ENCODE measurements at regions not wholly inside any gene's neighbourhood (a gene's known extent, or its start where the extent isn't known, plus 50 kb on each side); places are given as distances from the start of the nearest gene placed in this dataset.

DNA sequence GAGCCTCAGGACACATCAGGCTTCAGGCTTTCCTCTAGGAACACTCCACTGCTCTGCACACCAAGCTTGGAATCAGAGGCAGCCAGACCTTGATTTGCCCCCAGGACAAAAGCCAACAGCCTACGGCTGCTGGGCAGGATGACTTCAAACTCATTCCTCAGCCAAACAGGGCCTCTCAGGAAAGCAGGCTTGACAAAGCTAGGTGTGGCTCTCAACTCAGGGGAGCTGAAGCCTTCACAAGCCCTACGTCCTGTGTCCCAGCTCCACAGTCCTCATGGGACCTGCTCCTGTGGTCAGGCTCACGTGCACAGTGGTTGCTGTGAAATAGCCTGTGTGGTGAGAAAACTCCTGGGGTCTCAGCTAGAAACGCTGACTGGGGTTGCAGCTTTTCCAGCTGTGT, 398.9 kb upstream of the ZNF507 start:
- no peak for DNase-seq (ENCODE audit: low spot score)

- no peak for DNase-seq (ENCODE audit: low spot score)
Observed at GRCh38 chr19:31947436-31948115, 397.8 kb upstream of the ZNF507 start.

- no peak for DNase-seq (ENCODE audit: low spot score)
Observed at GRCh38 chr19:31952693-31953092, 392.7 kb upstream of the ZNF507 start.

- no peak for DNase-seq (ENCODE audit: low spot score)
Observed at GRCh38 chr19:31955061-31955460, 390.3 kb upstream of the ZNF507 start.

- no peak for DNase-seq (ENCODE audit: low spot score)
Observed at GRCh38 chr19:31955884-31956283, 389.5 kb upstream of the ZNF507 start.

DNA sequence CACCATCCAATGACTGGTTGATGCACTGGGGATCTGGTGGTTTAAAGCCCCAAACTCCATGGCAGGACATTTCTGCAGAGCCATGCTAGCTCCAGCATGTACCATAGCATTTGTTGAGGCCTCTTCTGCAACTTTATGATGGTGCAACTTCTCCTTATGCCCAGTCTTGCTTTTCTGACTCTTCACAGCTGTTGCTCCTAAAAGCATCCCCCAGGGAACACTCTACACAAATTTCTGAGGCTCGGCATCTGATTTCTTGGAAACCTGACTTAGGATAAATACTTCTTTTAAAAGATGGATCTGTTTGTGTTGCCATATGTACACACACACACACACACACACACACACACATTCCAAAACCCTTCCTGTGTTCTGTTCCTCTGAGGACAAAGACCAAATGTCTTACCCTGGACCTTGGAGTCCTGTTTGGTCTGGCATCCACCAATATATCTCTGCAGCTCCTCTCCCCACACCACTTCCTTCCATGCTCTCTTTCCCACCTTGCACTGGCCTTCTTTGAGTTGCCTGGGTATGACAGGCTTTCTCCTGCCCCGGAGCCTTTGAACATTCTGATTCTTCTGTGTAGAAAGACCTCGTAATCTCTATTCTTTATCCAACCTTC, 388.5 kb upstream of the ZNF507 start:
- no peak for DNase-seq (ENCODE audit: low spot score)

GRCh38 chr19:31957711-31958110, 387.7 kb upstream of the ZNF507 start:
- DNase-seq (ENCODE audit: low spot score): no peak

GRCh38 chr19:31959527-31960018, 385.8 kb upstream of the ZNF507 start:
- DNase-seq (ENCODE audit: low spot score): no peak

DNA sequence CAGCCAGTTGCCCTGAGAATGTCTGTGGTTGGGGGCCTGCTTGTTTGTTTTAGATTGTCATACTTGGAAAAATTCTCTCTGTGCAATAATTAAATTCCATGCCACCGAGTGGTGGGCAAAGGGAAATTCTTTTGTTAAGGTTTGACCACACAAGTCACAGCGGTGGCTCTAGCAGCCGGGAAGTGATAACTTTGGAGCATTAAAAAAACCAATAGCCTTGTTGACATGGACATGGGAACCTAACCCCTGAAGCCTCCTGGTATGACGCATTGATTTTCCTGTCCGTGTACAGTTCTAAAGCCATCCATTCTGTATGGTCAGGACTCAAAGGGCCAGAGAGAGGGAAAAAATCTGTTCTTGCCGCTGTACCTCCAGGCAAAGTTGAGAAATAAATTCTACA, 384.9 kb upstream of the ZNF507 start:
- DNase-seq (ENCODE audit: low spot score): peak; percentile 9

DNA sequence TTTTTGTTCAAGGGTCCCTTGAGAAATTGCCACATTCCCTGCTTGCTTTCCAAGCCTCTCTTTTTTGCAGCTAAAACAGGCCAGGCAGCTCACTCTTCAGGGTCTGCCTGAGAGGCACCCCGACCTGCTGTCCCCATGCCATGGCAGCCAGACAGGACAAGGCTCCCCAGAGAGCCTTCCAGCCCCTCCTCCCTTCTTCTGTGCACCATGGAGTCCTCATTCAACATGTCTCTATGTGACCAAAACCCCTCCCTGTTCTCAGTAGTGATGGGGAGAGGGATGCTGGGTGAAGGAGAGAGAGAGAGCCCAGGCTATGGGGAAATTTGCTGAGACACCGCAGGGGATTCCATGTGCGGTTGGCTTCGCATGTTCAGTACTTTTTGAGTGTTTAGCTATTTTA, 384.2 kb upstream of the ZNF507 start:
- DNase-seq (ENCODE audit: low spot score): no peak

DNA sequence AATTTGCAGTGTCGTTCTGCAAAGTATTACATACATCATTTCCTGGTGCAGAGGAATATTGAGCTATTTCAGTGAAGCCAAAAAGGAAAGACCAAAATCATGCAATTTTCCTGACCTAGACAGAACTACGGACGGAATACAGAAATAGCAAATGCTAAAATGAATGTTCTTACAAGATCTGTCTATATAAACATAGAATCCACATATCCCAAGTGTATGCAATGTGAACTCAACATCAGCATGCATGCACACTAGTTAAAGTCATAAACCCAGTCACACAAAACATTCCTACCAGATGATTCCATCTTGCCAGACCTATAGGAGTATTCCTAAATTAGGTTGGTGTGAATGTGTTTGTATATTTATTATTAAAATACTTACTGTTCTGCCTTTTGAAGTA, 383.7 kb upstream of the ZNF507 start:
- no peak for DNase-seq (ENCODE audit: low spot score)

DNA sequence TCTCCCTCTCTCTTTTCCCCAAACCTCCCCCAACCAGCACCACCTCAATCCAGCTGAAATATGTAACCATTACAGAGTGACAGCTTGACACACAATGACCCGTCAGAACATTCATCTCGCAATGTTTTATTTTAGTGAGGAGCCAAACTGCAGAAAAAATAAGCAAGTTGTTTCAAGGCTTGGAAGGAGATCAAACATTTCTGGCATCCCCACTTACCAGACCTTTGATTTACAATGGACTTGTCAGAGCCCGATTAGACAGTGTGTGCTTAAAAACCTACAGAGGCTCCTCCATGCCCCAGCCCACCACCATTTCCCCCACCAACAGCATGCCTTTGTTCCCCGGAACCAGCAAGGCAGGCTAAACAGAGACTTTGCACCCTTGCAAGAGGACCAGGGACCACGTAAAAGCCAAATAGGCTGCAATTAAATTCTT, 382.8 kb upstream of the ZNF507 start:
- no peak for DNase-seq (ENCODE audit: low spot score)

DNA sequence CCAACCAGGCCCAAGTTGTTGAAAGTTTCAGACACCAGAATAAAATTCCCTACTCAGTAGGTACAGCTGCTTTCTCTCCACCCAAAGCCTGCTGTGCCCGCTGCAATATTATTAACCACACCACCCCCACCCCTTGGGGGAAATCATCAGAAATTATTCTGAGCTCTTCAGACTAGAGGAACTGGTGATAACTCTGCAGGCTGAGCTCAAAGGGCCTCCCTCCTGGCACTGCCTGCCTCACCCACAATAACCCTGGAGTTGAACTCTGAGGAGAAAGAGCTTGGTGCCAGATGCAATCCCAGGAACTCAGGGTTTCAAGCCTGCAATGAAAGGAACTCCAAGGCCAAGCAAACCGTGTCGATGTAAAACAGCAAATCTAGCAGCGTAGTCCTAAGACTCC, 381.7 kb upstream of the ZNF507 start:
- no peak for DNase-seq (ENCODE audit: low spot score)

DNA sequence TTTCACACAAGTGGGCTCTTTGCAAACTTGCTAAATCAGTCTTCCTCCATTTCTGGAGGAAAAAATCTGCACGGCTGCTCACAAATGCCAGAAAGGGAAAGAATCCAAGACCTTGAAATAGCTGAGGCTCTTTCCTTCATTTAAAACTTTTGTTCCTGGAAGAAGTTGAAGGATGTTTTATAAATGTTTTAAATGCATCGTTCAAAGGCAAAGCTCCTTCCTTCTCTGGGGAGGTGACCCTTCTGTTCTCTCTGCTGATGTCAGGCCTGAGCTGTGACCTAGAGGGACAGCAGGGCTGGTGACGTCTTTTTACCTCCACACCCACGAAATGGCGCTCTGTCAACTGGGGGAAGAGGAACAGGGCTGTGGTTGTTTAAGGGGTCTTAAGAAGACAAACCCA, 376.4 kb upstream of the ZNF507 start:
- DNase-seq (ENCODE audit: low spot score): no peak

- DNase-seq (ENCODE audit: low spot score): no peak
Observed at GRCh38 chr19:31970027-31970461, 375.4 kb upstream of the ZNF507 start.

GRCh38 chr19:31974290-31974689, 371.1 kb upstream of the ZNF507 start:
- no peak for DNase-seq (ENCODE audit: low spot score)

GRCh38 chr19:31974941-31975340, 370.5 kb upstream of the ZNF507 start:
- DNase-seq (ENCODE audit: low spot score): no peak

DNA sequence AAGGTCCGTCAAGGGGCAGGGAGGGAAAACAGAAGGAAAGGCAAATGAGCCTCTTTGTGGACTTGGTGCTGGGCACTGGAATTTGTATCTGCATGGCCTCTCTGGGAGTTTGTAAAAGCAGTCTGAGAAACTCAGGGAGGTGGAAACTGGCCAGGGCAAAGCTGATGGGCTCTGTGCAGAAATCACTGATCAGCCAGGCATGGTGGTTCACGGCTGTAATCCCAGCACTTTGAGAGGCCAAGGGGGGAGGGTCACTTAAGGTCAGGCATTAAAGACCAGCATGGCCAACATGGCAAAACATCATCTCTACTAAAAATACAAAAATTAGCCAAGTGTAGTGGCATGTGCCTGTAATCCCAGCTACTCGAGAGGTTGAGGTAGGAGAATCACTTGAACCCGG, 369.9 kb upstream of the ZNF507 start:
- no peak for DNase-seq (ENCODE audit: low spot score)

- no peak for DNase-seq (ENCODE audit: low spot score)
Observed at GRCh38 chr19:31976775-31977536, 368.5 kb upstream of the ZNF507 start.

- no peak for DNase-seq (ENCODE audit: low spot score)
Observed at GRCh38 chr19:31979362-31979761, 366.0 kb upstream of the ZNF507 start.

DNA sequence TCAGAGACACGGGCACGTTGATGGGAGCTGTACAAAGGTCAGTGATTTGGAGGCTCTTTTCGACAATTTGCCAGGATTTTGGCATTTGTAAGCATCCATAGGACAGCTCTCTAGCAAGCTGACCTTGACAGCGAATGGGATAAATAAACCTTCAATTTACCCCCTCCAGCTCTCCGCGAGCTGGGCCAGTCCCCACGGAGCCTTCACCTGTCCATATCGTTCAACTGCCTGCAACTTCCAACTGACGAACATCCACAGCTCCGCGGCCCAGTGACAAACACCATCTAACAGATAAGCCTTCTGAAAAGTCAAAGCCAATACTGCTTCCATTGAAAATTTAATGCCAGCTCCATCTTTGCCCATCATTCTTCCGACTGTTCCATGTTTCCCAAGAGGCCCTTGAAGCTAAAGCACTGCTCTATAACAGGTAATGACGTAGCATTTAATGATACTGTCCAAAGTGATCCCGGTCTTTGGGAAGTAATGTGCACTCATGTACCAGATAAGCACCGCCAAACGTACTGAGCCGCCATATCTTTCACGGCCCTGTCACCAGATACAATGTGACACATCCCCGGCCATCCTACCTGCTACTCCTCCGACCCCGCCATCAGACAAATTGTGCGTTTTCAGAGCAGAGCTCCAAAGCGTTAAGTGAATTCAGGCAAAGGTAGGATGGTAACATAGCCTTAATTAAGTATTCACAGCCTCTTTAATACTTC, 365.3 kb upstream of the ZNF507 start:
- DNase-seq (ENCODE audit: low spot score): no peak

GRCh38 chr19:31980796-31981195, 364.6 kb upstream of the ZNF507 start:
- DNase-seq (ENCODE audit: low spot score): no peak
